H9 (cell line): ENCODE measurements at regions not wholly inside any gene's neighbourhood (a gene's known extent, or its start where the extent isn't known, plus 50 kb on each side); places are given as distances from the start of the nearest gene placed in this dataset.

Experiments
- DNase-seq: peaks from one replicate; pipeline ENCODE4 v3.0.0-alpha.2; 2017
- H2AFZ ChIP-seq: one replicate; pipeline ENCODE4 v1.6.1; 2013; ENCODE audit warnings: mild to moderate bottlenecking, low read length, control low read depth, moderate library complexity
- H2AK5ac ChIP-seq: 2 replicates; pipeline ENCODE4 v1.6.1; 2013; ENCODE audit warnings: low read length, control low read depth, mixed read lengths; ENCODE audit not compliant: insufficient read length
- H2BK120ac ChIP-seq: one replicate; pipeline ENCODE4 v1.6.1; 2013; ENCODE audit warnings: low read depth, mild to moderate bottlenecking, low read length, control low read depth, inconsistent platforms; ENCODE audit not compliant: poor library complexity, severe bottlenecking
- H2BK12ac ChIP-seq: 2 replicates; pipeline ENCODE4 v1.6.1; 2013; ENCODE audit warnings: low read length, control low read depth, mixed read lengths, low read depth; ENCODE audit not compliant: insufficient read length
- H2BK15ac ChIP-seq: 2 replicates; pipeline ENCODE4 v1.6.1; 2013; ENCODE audit warnings: low read depth, low read length, control low read depth
- H2BK20ac ChIP-seq: one replicate; pipeline ENCODE4 v1.6.1; 2013; ENCODE audit warnings: low read depth, mild to moderate bottlenecking, low read length, control low read depth, inconsistent platforms; ENCODE audit not compliant: poor library complexity, severe bottlenecking
- H2BK5ac ChIP-seq: 2 replicates; pipeline ENCODE4 v1.6.1; 2013; ENCODE audit warnings: low read length, control low read depth, mixed read lengths; ENCODE audit not compliant: insufficient read length
- H3K14ac ChIP-seq: 2 replicates; pipeline ENCODE4 v1.6.1; 2013; ENCODE audit warnings: low read length, control low read depth; ENCODE audit not compliant: insufficient read depth
- H3K18ac ChIP-seq: 2 replicates; pipeline ENCODE4 v1.6.1; 2013; ENCODE audit warnings: low read depth, mild to moderate bottlenecking, mixed read lengths, low read length, control low read depth; ENCODE audit not compliant: insufficient read length
- H3K23ac ChIP-seq: 2 replicates; pipeline ENCODE4 v1.6.1; 2013; ENCODE audit warnings: low read length, control low read depth, mixed read lengths, low read depth; ENCODE audit not compliant: insufficient read length
- H3K23me2 ChIP-seq: 2 replicates; pipeline ENCODE4 v1.6.1; 2013; ENCODE audit warnings: low read depth, mild to moderate bottlenecking, mixed read lengths, low read length, control low read depth; ENCODE audit not compliant: insufficient read length, poor library complexity, severe bottlenecking
- H3K27ac ChIP-seq: 2 replicates; pipeline ENCODE4 v1.5.1; 2013; ENCODE audit warnings: low read length, control low read depth, mixed read lengths, low read depth; ENCODE audit not compliant: insufficient read length
- H3K27me3 ChIP-seq: 2 replicates; pipeline ENCODE4 v1.6.1; 2013; ENCODE audit warnings: low read length, control low read depth, inconsistent platforms; ENCODE audit not compliant: insufficient read depth
- H3K4ac ChIP-seq: 2 replicates; pipeline ENCODE4 v1.6.1; 2013; ENCODE audit warnings: low read depth, mild to moderate bottlenecking, control low read depth, inconsistent platforms, low read length, moderate library complexity
- H3K4me1 ChIP-seq: 2 replicates; pipeline ENCODE4 v1.6.1; 2013; ENCODE audit warnings: low read length, control low read depth, inconsistent platforms; ENCODE audit not compliant: insufficient read depth
- H3K4me2 ChIP-seq: 2 replicates; pipeline ENCODE4 v1.6.1; 2013; ENCODE audit warnings: low read length, control low read depth, mixed read lengths; ENCODE audit not compliant: insufficient read length, insufficient read depth
- H3K56ac ChIP-seq: 2 replicates; pipeline ENCODE4 v1.6.1; 2013; ENCODE audit warnings: low read depth, mild to moderate bottlenecking, mixed read lengths, low read length, control low read depth; ENCODE audit not compliant: insufficient read length
- H3K79me1 ChIP-seq: 2 replicates; pipeline ENCODE4 v1.6.1; 2013; ENCODE audit warnings: low read depth, mild to moderate bottlenecking, moderate library complexity, low read length, control low read depth, inconsistent platforms; ENCODE audit not compliant: insufficient read depth, poor library complexity, severe bottlenecking
- H3K79me2 ChIP-seq: 2 replicates; pipeline ENCODE4 v1.6.1; 2013; ENCODE audit warnings: low read length, control low read depth, inconsistent platforms; ENCODE audit not compliant: insufficient read depth
- H3K9ac ChIP-seq: 2 replicates; pipeline ENCODE4 v1.6.1; 2013; ENCODE audit warnings: low read length, control low read depth, mixed read lengths; ENCODE audit not compliant: insufficient read length; ENCODE audit errors: extremely low read depth
- H3K9me3 ChIP-seq: one replicate; pipeline ENCODE4 v1.6.1; 2013; ENCODE audit warnings: low read depth, low read length, inconsistent platforms; ENCODE audit not compliant: control insufficient read depth
- H3T11ph ChIP-seq: one replicate; pipeline ENCODE4 v1.6.1; 2013; ENCODE audit warnings: mild to moderate bottlenecking, low read length, control low read depth, inconsistent platforms
- H4K20me1 ChIP-seq: one replicate; pipeline ENCODE4 v1.6.1; 2013; ENCODE audit not compliant: control insufficient read depth, insufficient read length, insufficient read depth
- H4K5ac ChIP-seq: 2 replicates; pipeline ENCODE4 v1.6.1; 2013; ENCODE audit warnings: low read depth, mild to moderate bottlenecking, mixed read lengths, low read length, control low read depth; ENCODE audit not compliant: insufficient read length
- H4K8ac ChIP-seq: replicated peaks from 2 replicates; pipeline ENCODE4 v1.6.1; 2013; ENCODE audit warnings: low read length, control low read depth, mixed read lengths, low read depth; ENCODE audit not compliant: insufficient read length
- H4K91ac ChIP-seq: 2 replicates; pipeline ENCODE4 v1.6.1; 2013; ENCODE audit warnings: low read depth, mild to moderate bottlenecking, moderate library complexity, mixed read lengths, low read length, control low read depth; ENCODE audit not compliant: insufficient read length
- H3K27ac Mint-ChIP-seq, 3 experiments: 2 replicates in 2 of 3; 3 replicates in 1 of 3; pipeline ENCODE4 v1.8.0; 2020 to 2021; ENCODE audit warnings: mixed read lengths in 3 of 3, mild to moderate bottlenecking in 1 of 3, moderate library complexity in 1 of 3
- H3K27me3 Mint-ChIP-seq: 2 replicates; pipeline ENCODE4 v1.8.0; 2021; ENCODE audit warnings: low read depth, mild to moderate bottlenecking, moderate library complexity, mixed read lengths
- H3K36me3 Mint-ChIP-seq, 3 experiments: 2 replicates in 2 of 3; 3 replicates in 1 of 3; pipeline ENCODE4 v1.8.0; 2020 to 2021; ENCODE audit warnings: low read depth in 3 of 3, mixed read lengths in 3 of 3; ENCODE audit not compliant: insufficient read depth in 1 of 3
- H3K4me1 Mint-ChIP-seq, 2 experiments: 2 replicates each; pipeline ENCODE4 v1.8.0; 2020; ENCODE audit warnings: mixed read lengths in 2 of 2
- H3K4me3 Mint-ChIP-seq, 2 experiments: 2 replicates in 1 of 2; 3 replicates in 1 of 2; pipeline ENCODE4 v1.8.0; 2020 to 2021; ENCODE audit warnings: mild to moderate bottlenecking in 2 of 2, mixed read lengths in 2 of 2, moderate library complexity in 1 of 2
- H3K9me3 Mint-ChIP-seq, 2 experiments: 2 replicates in 1 of 2; 3 replicates in 1 of 2; pipeline ENCODE4 v1.8.0; 2020; ENCODE audit warnings: mild to moderate bottlenecking in 2 of 2, mixed read lengths in 2 of 2, moderate library complexity in 1 of 2
- CTCF ChIP-seq: fragments of 200-600 bp; sonication (generic); conservative IDR thresholded peaks from 3 replicates; pipeline ENCODE4 v1.8.0; 2021; ENCODE audit warnings: antibody characterized with exemption, mild to moderate bottlenecking
- WGBS: extraction: QIAGEN DNeasy Blood & Tissue Kit; methylation state at CpG from one replicate; pipeline ENCODE4 v1.1.7; 2013; ENCODE audit warnings: missing lambda C conversion rate, low lambda C conversion rate, mixed read lengths; ENCODE audit not compliant: insufficient read length; ENCODE audit errors: extremely low coverage; 5-methylcytosine and 5-hydroxymethylcytosine counted together

- no peak overlapping the region for H2AFZ ChIP-seq
- H3K4me2 ChIP-seq, result no peak overlapping the region
- no peak overlapping the region for H3T11ph ChIP-seq
- TF ChIP-seq CTCF, result no peak
- no peak overlapping the region for H2BK15ac ChIP-seq
- H3K18ac ChIP-seq, result no peak overlapping the region
- no peak overlapping the region for H3K14ac ChIP-seq
- H3K23me2 ChIP-seq, result no peaks in the 10 kb centered on the region
- no peak overlapping the region for H4K5ac ChIP-seq
- no peak overlapping the region for H3K27ac ChIP-seq
- no peak overlapping the region for H4K8ac ChIP-seq
- no peaks in the 10 kb centered on the region for H4K20me1 ChIP-seq
- no peak overlapping the region for H2BK120ac ChIP-seq
- Mint-ChIP-seq H3K4me1 (no peaks in the 10 kb centered on the region), H3K9me3 (no peaks in the 10 kb centered on the region), H3K27me3 (no peaks in the 10 kb centered on the region; the same call in none of the 2 replicates), H3K4me3 (no peak overlapping the region), H3K36me3 (no peaks in the 10 kb centered on the region; a peak in 1 of 7 replicates), H3K27ac (no peak overlapping the region)
- no peaks in the 10 kb centered on the region for H3K4me1 ChIP-seq
- WGBS, result no CpG with 5 or more reads among the region's 3 CpGs
- H3K9ac ChIP-seq, result no peak overlapping the region
- no peak overlapping the region for H2BK5ac ChIP-seq
- no peak overlapping the region for H3K4ac ChIP-seq
- no peaks in the 10 kb centered on the region for H3K79me1 ChIP-seq
- no peak overlapping the region for H3K56ac ChIP-seq
- no peaks in the 10 kb centered on the region for H3K27me3 ChIP-seq
- no peak overlapping the region for H2BK12ac ChIP-seq
- no peak for DNase-seq
- H3K9me3 ChIP-seq, result no peaks in the 10 kb centered on the region
- no peaks in the 10 kb centered on the region for H3K79me2 ChIP-seq
- H2BK20ac ChIP-seq, result no peak overlapping the region
- H3K23ac ChIP-seq, result no peak overlapping the region
- no peak overlapping the region for H2AK5ac ChIP-seq
- H4K91ac ChIP-seq, result no peak overlapping the region
These were observed 307.9 kb downstream of the PDCD6IP start for GRCh38 chr3:34106379-34106778.
